Epithelial cell of prostate (primary cell): ENCODE measurements at regions not wholly inside any gene's neighbourhood (a gene's known extent, or its start where the extent isn't known, plus 50 kb on each side); places are given as distances from the start of the nearest gene placed in this dataset.

Experiments
- DNase-seq: peaks from one replicate; pipeline ENCODE4 v3.0.0-alpha.2; 2011; ENCODE audit warnings: low read depth, low spot score
- H3K27ac ChIP-seq: fragments of 450-650 bp; 2 replicates; pipeline ENCODE4 v1.5.1; 2017; ENCODE audit warnings: mild to moderate bottlenecking

GRCh38 chr14:84610086-84610485 lies 919.9 kb upstream of the FLRT2 start:
- H3K27ac ChIP-seq: no peak overlapping the region
- DNase-seq: no peak

DNA sequence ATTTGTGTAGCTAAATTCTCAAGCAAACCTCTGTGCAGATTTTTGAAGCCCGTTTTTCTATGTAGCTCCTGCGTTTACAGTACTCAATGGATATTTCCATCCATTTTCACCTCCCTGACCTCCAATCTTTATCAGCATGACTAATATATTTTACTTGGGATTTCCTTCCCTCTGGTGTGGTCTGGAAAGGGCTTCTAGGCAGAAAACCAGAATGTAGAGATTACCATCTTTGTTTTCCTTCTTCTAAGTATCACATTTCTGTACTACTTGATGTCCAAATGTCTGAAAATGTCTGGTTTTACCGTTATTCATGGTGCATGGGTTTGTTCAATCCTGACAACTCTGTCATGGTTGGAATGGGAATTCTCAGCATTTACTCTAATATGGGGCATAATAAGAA lies 907.6 kb upstream of the FLRT2 start:
- no peak for DNase-seq
- H3K27ac ChIP-seq: no peak overlapping the region

- no peak for DNase-seq
- H3K27ac ChIP-seq: no peak overlapping the region
These were observed 886.5 kb upstream of the FLRT2 start for GRCh38 chr14:84643446-84643845.

DNA sequence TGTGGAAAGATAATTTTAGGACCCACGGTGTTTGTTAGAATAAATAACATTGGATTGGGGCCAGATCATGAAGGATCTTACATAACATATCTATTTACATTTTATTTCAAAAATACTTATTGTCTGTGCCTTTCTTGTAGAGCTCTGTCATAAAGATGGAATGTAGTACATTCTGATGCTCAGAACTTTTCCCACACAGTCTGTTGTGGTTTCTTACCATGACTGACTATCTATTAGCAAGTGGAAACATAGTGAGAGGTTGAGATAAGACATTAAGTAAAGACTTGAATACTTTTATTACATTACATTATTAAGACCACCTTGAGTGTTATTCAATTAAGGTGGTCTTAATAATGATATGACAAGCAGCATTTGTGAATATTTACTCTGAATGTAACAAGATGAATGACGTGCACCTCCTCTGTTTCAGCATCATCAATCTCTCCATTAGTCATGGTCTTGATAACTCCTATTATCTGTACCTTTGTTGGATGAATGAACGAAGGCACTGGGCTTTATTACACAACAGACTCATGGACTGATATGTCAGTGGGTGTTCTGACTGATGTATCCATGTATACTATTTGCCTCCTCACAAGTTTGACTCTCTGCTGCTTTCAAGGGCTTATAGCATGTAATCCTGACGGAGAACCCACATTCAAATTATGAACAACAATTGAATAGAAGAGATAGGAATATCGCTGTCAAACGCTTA lies 883.0 kb upstream of the FLRT2 start:
- DNase-seq: no peak

DNA sequence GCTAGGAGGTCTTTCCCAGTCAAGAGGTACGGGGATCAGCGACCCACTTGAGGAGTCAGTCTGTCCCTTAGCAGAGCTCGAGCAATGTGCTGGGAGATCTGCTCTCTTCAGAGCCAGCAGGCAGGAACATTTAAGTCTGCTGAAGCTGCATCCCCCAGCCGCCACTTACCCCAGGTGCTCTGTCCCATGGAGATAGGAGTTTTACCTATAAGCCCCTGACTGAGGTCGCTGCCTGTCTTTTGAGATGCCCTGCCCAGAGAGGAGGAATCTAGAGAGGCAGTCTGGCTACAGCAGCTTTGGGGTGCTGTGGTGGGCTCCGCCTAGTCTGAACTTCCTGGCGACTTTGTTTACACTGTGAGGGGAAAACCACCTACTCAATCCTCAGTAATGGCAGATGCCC lies 874.9 kb upstream of the FLRT2 start:
- DNase-seq: no peak
- H3K27ac ChIP-seq: no peak overlapping the region

More for the DNA sequence above, 883.0 kb upstream of the FLRT2 start:
- H3K27ac ChIP-seq: no peak overlapping the region

GRCh38 chr14:84657911-84658310 lies 872.0 kb upstream of the FLRT2 start:
- no peak for DNase-seq
- H3K27ac ChIP-seq: no peak overlapping the region

DNA sequence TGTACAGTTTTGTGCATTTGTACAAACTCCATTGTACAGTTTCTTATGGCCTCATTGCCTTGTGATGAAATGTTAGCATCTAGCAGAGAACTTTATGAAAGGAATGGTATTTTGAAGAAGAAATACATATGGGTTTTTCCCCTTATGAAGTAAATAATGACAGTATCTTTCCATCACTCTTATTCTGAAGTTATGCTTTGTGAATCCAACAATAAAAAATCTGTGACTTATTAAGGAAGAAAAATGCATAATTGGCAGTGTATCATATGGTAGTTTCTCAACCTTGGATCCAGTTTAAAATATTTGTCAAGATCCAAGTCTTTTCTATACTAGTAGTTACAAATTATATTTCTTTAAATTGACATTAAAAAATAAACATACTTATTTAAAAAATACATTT lies 859.1 kb upstream of the FLRT2 start:
- H3K27ac ChIP-seq: no peak overlapping the region
- no peak for DNase-seq

DNA sequence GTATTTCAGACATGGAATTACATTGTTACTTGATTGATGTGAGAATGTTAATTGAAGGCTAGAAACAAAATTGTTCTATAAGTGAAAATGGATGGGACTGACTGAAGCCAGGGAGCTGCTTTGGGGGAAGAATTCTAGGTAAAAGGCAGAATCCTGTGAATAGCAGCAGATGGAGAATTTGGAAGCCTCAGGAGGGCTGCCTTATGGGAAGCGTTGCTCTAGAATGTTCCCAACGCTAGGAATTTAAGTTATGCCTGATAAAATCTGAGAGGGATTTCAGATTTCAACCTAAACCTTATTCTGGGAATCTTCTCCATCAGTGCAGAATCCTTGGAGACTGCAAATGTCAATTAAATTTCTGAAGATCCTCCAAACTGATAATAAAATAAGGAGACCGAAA lies 858.2 kb upstream of the FLRT2 start:
- no peak overlapping the region for H3K27ac ChIP-seq
- DNase-seq: no peak

DNA sequence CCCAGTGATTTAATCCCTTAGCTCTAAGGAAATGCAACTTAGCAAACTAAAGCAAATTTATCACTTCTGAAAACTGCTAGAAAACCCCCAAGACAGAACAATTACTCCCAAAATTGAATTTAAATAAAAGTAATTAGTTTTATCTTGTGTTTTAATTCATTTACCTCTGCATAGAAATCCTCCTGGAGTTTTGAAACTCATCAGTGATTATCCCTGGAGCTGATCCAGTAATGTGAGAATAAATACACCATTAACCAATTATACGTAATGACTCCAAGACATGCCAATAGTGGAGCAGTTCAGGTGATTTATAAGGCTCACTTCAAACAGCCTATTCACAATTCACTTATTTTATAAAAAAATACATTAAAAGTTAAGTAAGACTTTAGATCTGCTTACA lies 855.3 kb upstream of the FLRT2 start:
- DNase-seq: no peak
- H3K27ac ChIP-seq: no peak overlapping the region

GRCh38 chr14:84686550-84686949 lies 843.4 kb upstream of the FLRT2 start:
- H3K27ac ChIP-seq: no peak overlapping the region
- DNase-seq: no peak

DNA sequence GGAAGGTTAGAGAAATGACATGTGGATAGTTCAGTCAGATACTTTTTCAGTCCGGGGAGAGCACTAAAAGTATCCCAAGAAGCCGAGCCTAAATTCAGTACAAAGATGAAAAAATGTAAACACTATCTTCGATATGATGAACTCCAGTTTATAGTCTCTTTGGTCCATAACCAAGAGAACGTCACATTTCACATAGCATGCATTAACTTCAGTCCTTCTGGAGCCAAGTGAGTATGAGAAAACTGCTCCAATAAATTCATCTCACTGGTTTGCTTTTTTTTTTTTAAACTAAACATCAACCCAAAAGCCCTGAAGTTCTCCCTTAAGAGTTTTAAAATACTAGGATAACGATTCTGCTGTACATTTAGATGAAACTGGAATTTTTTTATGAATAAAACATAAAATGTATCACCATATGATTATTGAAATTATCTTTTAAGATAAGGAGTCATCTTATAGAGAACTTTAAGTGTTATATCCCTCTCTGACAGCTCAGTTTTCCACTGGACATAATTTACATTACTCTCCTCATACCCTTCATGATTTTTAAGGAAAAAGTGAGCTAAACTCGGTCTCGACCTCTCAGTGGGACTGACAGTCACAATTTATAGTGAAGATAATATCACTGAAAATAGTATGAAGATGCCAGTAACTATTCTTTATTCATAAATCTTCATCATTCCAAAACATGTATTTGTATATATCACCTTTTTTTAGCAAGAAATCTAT lies 841.5 kb upstream of the FLRT2 start:
- H3K27ac ChIP-seq: no peak overlapping the region
- DNase-seq: no peak

GRCh38 chr14:84694161-84694560 lies 835.8 kb upstream of the FLRT2 start:
- no peak overlapping the region for H3K27ac ChIP-seq
- DNase-seq: no peak

GRCh38 chr14:84704601-84705000 lies 825.3 kb upstream of the FLRT2 start:
- no peak overlapping the region for H3K27ac ChIP-seq
- DNase-seq: no peak

GRCh38 chr14:84707830-84708229 lies 822.1 kb upstream of the FLRT2 start:
- no peak overlapping the region for H3K27ac ChIP-seq
- DNase-seq: no peak

DNA sequence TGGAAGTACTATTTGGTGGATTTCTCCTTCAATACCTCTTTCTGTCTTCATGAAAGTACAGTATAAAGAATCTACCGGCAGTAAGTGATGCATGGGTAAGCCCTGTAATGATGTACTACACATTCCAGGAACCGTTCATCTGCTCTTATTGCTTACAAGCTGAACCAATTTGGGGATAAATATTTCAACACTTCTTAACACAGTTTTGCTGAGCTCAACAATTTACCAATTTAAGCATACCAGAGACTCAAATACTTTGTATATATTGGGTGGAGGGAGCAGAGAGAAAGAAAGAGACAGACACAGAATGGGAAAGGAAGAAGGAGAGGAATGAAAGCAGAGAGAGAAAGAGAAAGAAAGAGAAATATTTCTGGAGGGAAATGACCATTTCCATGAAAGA lies 821.1 kb upstream of the FLRT2 start:
- H3K27ac ChIP-seq: no peak overlapping the region
- no peak for DNase-seq

GRCh38 chr14:84726471-84726870 lies 803.5 kb upstream of the FLRT2 start:
- no peak overlapping the region for H3K27ac ChIP-seq
- DNase-seq: no peak

DNA sequence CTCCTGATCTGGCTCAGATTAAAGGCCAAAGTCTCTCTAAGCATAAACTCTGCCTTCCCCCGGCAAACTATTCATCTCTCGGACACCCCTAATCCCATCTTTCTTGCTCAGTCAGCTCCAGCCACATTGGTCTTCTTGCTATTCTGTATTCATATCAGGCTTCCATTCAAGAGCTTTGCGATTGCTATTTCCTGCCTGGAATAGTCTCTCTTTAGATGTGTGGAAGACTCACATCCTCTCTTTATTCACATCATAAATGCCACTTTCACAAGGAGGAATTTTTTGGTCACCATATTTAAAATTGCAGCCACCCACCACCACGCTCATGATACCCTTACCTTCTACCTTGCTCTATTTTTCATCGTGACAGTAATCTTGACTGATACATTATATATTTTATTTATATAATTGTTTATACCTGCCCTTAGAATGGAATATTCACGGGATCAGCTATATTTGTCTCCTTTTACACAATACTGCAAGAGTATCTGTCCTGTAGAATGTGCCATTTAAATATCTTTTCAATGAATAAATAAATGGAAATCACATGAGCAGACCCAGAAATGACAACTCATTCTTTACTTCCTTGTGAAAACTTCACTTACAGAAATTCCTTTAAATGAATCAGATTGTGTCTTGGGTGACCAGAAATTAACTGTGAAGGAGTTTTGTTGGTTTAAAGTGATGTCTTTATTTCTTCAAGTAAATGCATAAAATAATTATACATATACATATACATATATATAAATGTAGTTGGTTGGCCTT lies 780.6 kb upstream of the FLRT2 start:
- no peak for DNase-seq
- H3K27ac ChIP-seq: no peak overlapping the region

GRCh38 chr14:84750284-84750683 lies 779.7 kb upstream of the FLRT2 start:
- no peak for DNase-seq
- no peak overlapping the region for H3K27ac ChIP-seq

- no peak overlapping the region for H3K27ac ChIP-seq
- DNase-seq: no peak
These were observed 779.0 kb upstream of the FLRT2 start for GRCh38 chr14:84750763-84751554.

DNA sequence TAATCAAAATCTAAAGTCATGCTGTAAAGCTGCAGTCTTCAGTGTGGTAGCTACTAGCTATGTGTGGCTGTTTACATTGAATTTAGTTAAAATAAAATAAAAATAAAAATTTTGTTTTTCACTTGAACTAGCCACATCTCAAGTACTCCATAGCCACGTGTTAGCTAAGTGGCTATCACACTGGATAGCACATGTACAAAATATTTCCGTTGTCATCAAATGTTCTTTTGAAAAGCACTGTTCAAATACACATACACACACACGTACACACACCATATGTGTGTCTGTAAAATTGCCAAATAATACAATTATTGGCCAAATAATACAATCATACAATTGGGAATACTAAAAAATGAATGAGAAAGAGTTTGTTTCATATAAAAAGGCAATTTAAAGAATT lies 778.2 kb upstream of the FLRT2 start:
- H3K27ac ChIP-seq: no peak overlapping the region
- DNase-seq: no peak
